LNCaP clone FGC (cell line): ENCODE measurements at regions not wholly inside any gene's neighbourhood (a gene's known extent, or its start where the extent isn't known, plus 50 kb on each side); places are given as distances from the start of the nearest gene placed in this dataset.

Experiments used
- DNase-seq: peaks from one replicate; pipeline ENCODE4 v3.0.0-alpha.2; 2011; ENCODE audit warnings: low read depth
- H3K4me3 ChIP-seq: 2 replicates; pipeline ENCODE4 v1.5.1; 2011; ENCODE audit warnings: mild to moderate bottlenecking, low read depth, low read length, control low read depth
- CTCF ChIP-seq: IDR thresholded peaks from 2 replicates; pipeline ENCODE4 v1.5.1; 2012; ENCODE audit warnings: mild to moderate bottlenecking; ENCODE audit not compliant: control insufficient read depth, insufficient read depth; ENCODE audit errors: extremely low read depth

- no peak for DNase-seq
- H3K4me3 ChIP-seq, result no peak overlapping the region
- no peak for TF ChIP-seq CTCF
These were observed 218.6 kb upstream of the UFL1 start for GRCh38 chr6:96302991-96303390.

- no peak for DNase-seq
- TF ChIP-seq CTCF, result no peak
- H3K4me3 ChIP-seq, result no peak overlapping the region
These were observed 216.6 kb upstream of the UFL1 start for GRCh38 chr6:96304997-96305396.

- no peak for DNase-seq
- TF ChIP-seq CTCF, result no peak
- no peak overlapping the region for H3K4me3 ChIP-seq
These were observed 190.7 kb upstream of the UFL1 start for GRCh38 chr6:96330884-96331283.

- H3K4me3 ChIP-seq, result no peak overlapping the region
- DNase-seq, result no peak
- no peak for TF ChIP-seq CTCF
These were observed 181.4 kb upstream of the UFL1 start for GRCh38 chr6:96340164-96340563.

- no peak for TF ChIP-seq CTCF
- H3K4me3 ChIP-seq, result no peak overlapping the region
- no peak for DNase-seq
These were observed 176.1 kb upstream of the UFL1 start for GRCh38 chr6:96345501-96345900.

GRCh38 chr6:96381246-96381645, 140.4 kb upstream of the UFL1 start:
- TF ChIP-seq CTCF, result no peak
- peak; percentile 18 for DNase-seq

GRCh38 chr6:96391776-96392360, 129.7 kb upstream of the UFL1 start:
- no peak overlapping the region for H3K4me3 ChIP-seq
- peak; percentile 23 for DNase-seq
- TF ChIP-seq CTCF, result no peak

More at GRCh38 chr6:96381246-96381645, 140.4 kb upstream of the UFL1 start:
- no peak overlapping the region for H3K4me3 ChIP-seq
